Heart left ventricle (tissue), 13 donors: ENCODE measurements at regions not wholly inside any gene's neighbourhood (a gene's known extent, or its start where the extent isn't known, plus 50 kb on each side); places are given as distances from the start of the nearest gene placed in this dataset.

Experiments
- POLR2A ChIP-seq, 2 donors: fragments of 450-650 bp; IDR thresholded peaks; one replicate each; pipeline ENCODE4 v1.6.1; 2017; ENCODE audit warnings: antibody characterized with exemption in 2 of 2, mild to moderate bottlenecking in 2 of 2, moderate library complexity in 2 of 2
- TF ChIP-seq, protein P1 (sequence below), 12 donors: fragments of 200-600 bp; sonication (generic) in 4 of 12; IDR thresholded peaks; one replicate each; pipeline versions ENCODE4 v1.5.0 to v1.8.0; 2018 to 2022; ENCODE audit warnings: antibody characterized with exemption in 12 of 12, mild to moderate bottlenecking in 5 of 12
- donor health status: ischemic (EF 13 %, LVEDD 7.1; RV severe dilation, severe dysfunction).
- donor health status: DM: no; HTN: yes; CAD: no.
- donor health status: DM: no; HTN: no; CAD: no.
- donor health status: ischemic (EF 25% LVEDD 6.9; RV normal size, moderate dysfunction).
- donor health status: ischemic (EF 25% LVEDD 5.7; RV mildly dilated, moderate dysfunction).
- donor health status: ischemic (EF 35%, LVEDD 5.7; RV mildly dilated, moderate dysfunction).
- donor health status: nonischemic (EF 11% LVEDD 7.7; RV severe dilation, severe dysfunction).
- donor health status: DM: yes; HTN: yes; CAD: no.
- donor health status: PGD.
- donor health status: ischemic (EF 29% LVEDD 5.4; RV normal size, mild dysfunction).
- donor health status: nonischemic (EF 23%, LVEDD 6.1; RV moderate dilation, normal function).

DNA sequence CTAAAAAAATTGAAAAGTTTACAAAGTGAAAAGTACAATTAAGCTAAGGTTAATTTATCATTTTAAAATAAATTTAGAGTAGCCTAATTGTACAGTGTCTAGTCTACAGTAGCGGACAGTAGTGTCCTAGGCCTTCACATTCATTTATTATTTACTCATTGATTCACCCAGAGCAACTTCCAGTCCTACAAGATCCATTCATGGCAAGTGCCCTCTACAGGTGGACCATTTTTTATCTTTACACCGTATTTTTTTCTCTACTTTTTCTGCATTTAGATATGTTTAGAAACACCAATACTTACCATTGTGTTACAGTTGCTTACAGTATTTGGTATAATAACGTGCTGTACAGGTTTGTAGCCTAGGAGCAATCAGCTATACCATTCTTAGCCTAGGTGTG is 84.1 kb downstream of the TSN start:
- TF ChIP-seq, protein P1, sequence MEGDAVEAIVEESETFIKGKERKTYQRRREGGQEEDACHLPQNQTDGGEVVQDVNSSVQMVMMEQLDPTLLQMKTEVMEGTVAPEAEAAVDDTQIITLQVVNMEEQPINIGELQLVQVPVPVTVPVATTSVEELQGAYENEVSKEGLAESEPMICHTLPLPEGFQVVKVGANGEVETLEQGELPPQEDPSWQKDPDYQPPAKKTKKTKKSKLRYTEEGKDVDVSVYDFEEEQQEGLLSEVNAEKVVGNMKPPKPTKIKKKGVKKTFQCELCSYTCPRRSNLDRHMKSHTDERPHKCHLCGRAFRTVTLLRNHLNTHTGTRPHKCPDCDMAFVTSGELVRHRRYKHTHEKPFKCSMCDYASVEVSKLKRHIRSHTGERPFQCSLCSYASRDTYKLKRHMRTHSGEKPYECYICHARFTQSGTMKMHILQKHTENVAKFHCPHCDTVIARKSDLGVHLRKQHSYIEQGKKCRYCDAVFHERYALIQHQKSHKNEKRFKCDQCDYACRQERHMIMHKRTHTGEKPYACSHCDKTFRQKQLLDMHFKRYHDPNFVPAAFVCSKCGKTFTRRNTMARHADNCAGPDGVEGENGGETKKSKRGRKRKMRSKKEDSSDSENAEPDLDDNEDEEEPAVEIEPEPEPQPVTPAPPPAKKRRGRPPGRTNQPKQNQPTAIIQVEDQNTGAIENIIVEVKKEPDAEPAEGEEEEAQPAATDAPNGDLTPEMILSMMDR (IDR thresholded peaks at IDR 0.05) = no peak
- no peak for TF ChIP-seq POLR2A (IDR thresholded peaks at IDR 0.05)
